NCI-H345 treated with DMSO at 0.1 percent for 48 hours (cell line): ENCODE measurements at regions not wholly inside any gene's neighbourhood (a gene's known extent, or its start where the extent isn't known, plus 50 kb on each side); places are given as distances from the start of the nearest gene placed in this dataset.

Experiments
- DNase-seq: peaks from one replicate; lab custom pipeline; 2025; ENCODE audit not compliant: unreplicated experiment; lab: John Stamatoyannopoulos, UW

- no peak for DNase-seq
These were observed 535.8 kb downstream of the MIAT start for GRCh38 chr22:27193215-27193614.

GRCh38 chr22:27193636-27194035, 536.2 kb downstream of the MIAT start:
- DNase-seq, result no peak

GRCh38 chr22:27194096-27194748, 536.8 kb downstream of the MIAT start:
- DNase-seq, result no peak

- DNase-seq, result no peak
These were observed 537.7 kb downstream of the MIAT start for GRCh38 chr22:27195094-27195493.

GRCh38 chr22:27195494-27195893, 538.1 kb downstream of the MIAT start:
- no peak for DNase-seq

- no peak for DNase-seq
These were observed 539.2 kb downstream of the MIAT start for GRCh38 chr22:27196606-27197005.

GRCh38 chr22:27197052-27197451, 539.7 kb downstream of the MIAT start:
- no peak for DNase-seq

GRCh38 chr22:27197618-27198017, 540.2 kb downstream of the MIAT start:
- DNase-seq, result no peak

GRCh38 chr22:27198518-27199035, 541.2 kb downstream of the MIAT start:
- no peak for DNase-seq

GRCh38 chr22:27199354-27199753, 542.0 kb downstream of the MIAT start:
- no peak for DNase-seq

GRCh38 chr22:27201276-27201675, 543.9 kb downstream of the MIAT start:
- no peak for DNase-seq

- no peak for DNase-seq
These were observed 544.4 kb downstream of the MIAT start for GRCh38 chr22:27201741-27202140.

GRCh38 chr22:27203276-27203660, 545.9 kb downstream of the MIAT start:
- DNase-seq, result no peak

GRCh38 chr22:27204280-27204679, 546.9 kb downstream of the MIAT start:
- DNase-seq, result no peak

- no peak for DNase-seq
These were observed 547.4 kb downstream of the MIAT start for GRCh38 chr22:27204817-27205216.

- DNase-seq, result no peak
These were observed 548.3 kb downstream of the MIAT start for GRCh38 chr22:27205492-27206373.

- no peak for DNase-seq
These were observed 549.2 kb downstream of the MIAT start for GRCh38 chr22:27206374-27207133.

GRCh38 chr22:27207266-27207665, 549.9 kb downstream of the MIAT start:
- no peak for DNase-seq

- DNase-seq, result no peak
These were observed 550.5 kb downstream of the MIAT start for GRCh38 chr22:27207907-27208306.

GRCh38 chr22:27210111-27210730, 552.8 kb downstream of the MIAT start:
- DNase-seq, result no peak

GRCh38 chr22:27212102-27212501, 554.7 kb downstream of the MIAT start:
- no peak for DNase-seq
